A673 (cell line): ENCODE measurements at regions not wholly inside any gene's neighbourhood (a gene's known extent, or its start where the extent isn't known, plus 50 kb on each side); places are given as distances from the start of the nearest gene placed in this dataset.

ENCODE experiments used
- CTCF ChIP-seq: fragments of 300-800, 200-600 bp; sonication (generic); conservative IDR thresholded peaks from 2 replicates; pipeline ENCODE4 v1.5.1; 2017; ENCODE audit warnings: low read depth, mild to moderate bottlenecking, antibody characterized with exemption, low read length, moderate library complexity, mixed read lengths
- EZH2 ChIP-seq: fragments of 200-600 bp; sonication (generic); IDR thresholded peaks from 2 replicates; pipeline ENCODE4 v1.6.1; 2017; ENCODE audit warnings: borderline replicate concordance, low read depth, mild to moderate bottlenecking, mixed read lengths, antibody characterized with exemption, low read length; ENCODE audit not compliant: poor library complexity, severe bottlenecking

GRCh38 chr10:71015674-71016073 is 127.3 kb upstream of the PCBD1 start:
- TF ChIP-seq CTCF = no peak
- TF ChIP-seq EZH2 = no peak
